ENCODE measurements at regions not wholly inside any gene's neighbourhood (a gene's known extent, or its start where the extent isn't known, plus 50 kb on each side); places are given as distances from the start of the nearest gene placed in this dataset.

DNA sequence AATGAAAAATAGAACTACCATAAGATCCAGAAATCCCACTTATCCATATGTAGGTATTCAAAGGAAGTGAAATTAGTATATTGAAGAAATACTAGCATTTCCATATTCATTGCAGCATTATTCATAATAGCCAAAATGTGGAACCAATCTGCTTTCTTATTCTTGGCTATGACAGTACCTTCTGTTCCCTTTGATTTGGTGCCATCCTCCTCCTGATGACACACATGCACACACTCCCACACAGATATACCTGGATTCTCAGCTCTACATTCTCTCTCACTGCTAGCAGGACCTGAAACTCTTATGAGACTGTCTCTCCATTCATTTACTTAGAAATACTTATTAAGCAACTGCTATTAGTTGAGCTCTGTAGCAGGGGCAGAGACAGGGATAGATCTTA, 582.6 kb upstream of the TENM4 start:
- ChIA-PET CTCF (interaction anchor here (0.7 to 1.3 kb wide), 2 partner anchors 19 to 73 kb away, joined by 3 to 4 read pairs; no protein-coding TSS in a partner anchor), POLR2A (no interaction called here)
- TF ChIP-seq, protein P1, sequence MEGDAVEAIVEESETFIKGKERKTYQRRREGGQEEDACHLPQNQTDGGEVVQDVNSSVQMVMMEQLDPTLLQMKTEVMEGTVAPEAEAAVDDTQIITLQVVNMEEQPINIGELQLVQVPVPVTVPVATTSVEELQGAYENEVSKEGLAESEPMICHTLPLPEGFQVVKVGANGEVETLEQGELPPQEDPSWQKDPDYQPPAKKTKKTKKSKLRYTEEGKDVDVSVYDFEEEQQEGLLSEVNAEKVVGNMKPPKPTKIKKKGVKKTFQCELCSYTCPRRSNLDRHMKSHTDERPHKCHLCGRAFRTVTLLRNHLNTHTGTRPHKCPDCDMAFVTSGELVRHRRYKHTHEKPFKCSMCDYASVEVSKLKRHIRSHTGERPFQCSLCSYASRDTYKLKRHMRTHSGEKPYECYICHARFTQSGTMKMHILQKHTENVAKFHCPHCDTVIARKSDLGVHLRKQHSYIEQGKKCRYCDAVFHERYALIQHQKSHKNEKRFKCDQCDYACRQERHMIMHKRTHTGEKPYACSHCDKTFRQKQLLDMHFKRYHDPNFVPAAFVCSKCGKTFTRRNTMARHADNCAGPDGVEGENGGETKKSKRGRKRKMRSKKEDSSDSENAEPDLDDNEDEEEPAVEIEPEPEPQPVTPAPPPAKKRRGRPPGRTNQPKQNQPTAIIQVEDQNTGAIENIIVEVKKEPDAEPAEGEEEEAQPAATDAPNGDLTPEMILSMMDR (IDR thresholded peaks at IDR 0.05; ENCODE audit: control extremely low read depth, extremely low read depth, low read depth, missing control alignments) = no peak
- no peak for DNase-seq (ENCODE audit: extremely low spot score)

DNA sequence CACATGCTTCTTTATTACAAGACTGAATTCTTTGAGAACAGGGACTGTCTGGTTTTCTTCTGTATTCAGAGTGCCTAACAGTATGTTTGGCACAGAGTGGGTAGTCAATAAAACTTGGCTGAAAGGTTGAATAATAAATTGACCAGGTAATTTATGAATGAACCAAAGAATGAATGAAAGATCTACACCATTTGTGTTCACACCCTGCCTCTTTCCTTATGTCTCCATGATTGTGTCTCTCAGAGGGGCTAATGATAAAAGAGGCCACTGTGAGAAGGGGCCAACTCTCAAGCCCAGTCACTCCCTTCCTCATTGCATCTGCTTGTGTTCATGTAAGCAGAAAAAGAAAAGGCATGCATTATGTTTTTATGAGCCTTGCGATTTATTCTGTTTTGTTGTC, 569.7 kb upstream of the TENM4 start:
- CTCF ChIA-PET = no interaction called here
- DNase-seq (ENCODE audit: extremely low spot score) = no peak
- POLR2A ChIA-PET = no interaction called here
- TF ChIP-seq, protein P1 (IDR thresholded peaks at IDR 0.05; ENCODE audit: control extremely low read depth, extremely low read depth, low read depth, missing control alignments) = no peak

GRCh38 chr11:80009081-80009480, 568.3 kb upstream of the TENM4 start:
- CTCF ChIA-PET = interaction anchor here (1.1 kb wide), 1 partner anchor 13 kb away, joined by 3 read pairs; no protein-coding TSS in a partner anchor
- POLR2A ChIA-PET = no interaction called here
- no peak for DNase-seq (ENCODE audit: extremely low spot score)
- TF ChIP-seq, protein P1 (IDR thresholded peaks at IDR 0.05; ENCODE audit: control extremely low read depth, extremely low read depth, low read depth, missing control alignments) = no peak

DNA sequence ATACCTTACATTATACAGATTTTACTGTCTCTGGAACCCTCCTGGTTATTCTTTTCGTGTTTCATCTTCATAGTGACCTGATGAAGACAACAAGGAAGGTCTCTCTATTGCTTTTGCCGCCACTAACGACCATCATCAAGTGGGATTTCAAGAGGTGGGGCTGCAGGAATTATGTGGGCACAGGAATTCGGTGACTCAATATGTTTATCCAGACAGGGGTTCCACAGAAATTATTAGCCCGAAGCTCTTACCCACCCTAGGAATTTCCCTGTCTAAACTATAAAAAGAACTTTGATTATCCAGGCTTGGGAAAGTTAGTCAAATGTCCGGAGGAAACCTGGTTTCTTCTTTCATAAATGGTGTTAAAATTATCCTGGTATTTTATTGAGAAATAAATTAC, 566.8 kb upstream of the TENM4 start:
- TF ChIP-seq, protein P1 (IDR thresholded peaks at IDR 0.05; ENCODE audit: control extremely low read depth, extremely low read depth, low read depth, missing control alignments) = no peak
- DNase-seq (ENCODE audit: extremely low spot score) = no peak
- CTCF ChIA-PET = no interaction called here
- POLR2A ChIA-PET = no interaction called here

GRCh38 chr11:79990141-79990540, 549.3 kb upstream of the TENM4 start:
- DNase-seq (ENCODE audit: extremely low spot score) = no peak
- ChIA-PET CTCF (interaction anchor here (1.1 to 3.3 kb wide), 2 partner anchors 10 to 77 kb away, joined by 3 to 13 read pairs; no protein-coding TSS in a partner anchor), POLR2A (no interaction called here)
- TF ChIP-seq, protein P1 (IDR thresholded peaks at IDR 0.05; ENCODE audit: control extremely low read depth, extremely low read depth, low read depth, missing control alignments) = no peak

GRCh38 chr11:79982185-79982584, 541.4 kb upstream of the TENM4 start:
- TF ChIP-seq, protein P1 (IDR thresholded peaks at IDR 0.05; ENCODE audit: control extremely low read depth, extremely low read depth, low read depth, missing control alignments) = no peak
- ChIA-PET CTCF (interaction anchor here (1.7 to 3.5 kb wide), 2 partner anchors 8 to 13 kb away, joined by 4 to 13 read pairs; no protein-coding TSS in a partner anchor), POLR2A (no interaction called here)
- no peak for DNase-seq (ENCODE audit: extremely low spot score)
